Lung (tissue), 11 donors: ENCODE measurements at regions not wholly inside any gene's neighbourhood (a gene's known extent, or its start where the extent isn't known, plus 50 kb on each side); places are given as distances from the start of the nearest gene placed in this dataset.
A peak's percentile ranks its signal among the peaks of the same experiment; 100 is the strongest.
"Not testable (repeated sequence)": the region's sequence is repeated elsewhere in the genome, so short reads cannot be mapped to it uniquely, and the experiment has no call there.

Experiments used
- ATAC-seq: fragments of 200-7000 bp; cut with Tn5 transposase; one replicate; pipeline ENCODE4 v1.9.1; 2020; ENCODE audit warnings: moderate number of reproducible peaks; ENCODE audit not compliant: insufficient read depth, low FRiP score
- DNase-seq, 3 donors: peaks; one replicate each; pipeline ENCODE4 v3.0.0-alpha.2; 2013 to 2017
- H3K27ac ChIP-seq, 2 donors: one replicate each; pipeline ENCODE4 v1.5.1; 2013; ENCODE audit warnings: mild to moderate bottlenecking in 2 of 2, moderate library complexity in 2 of 2, control low read depth in 1 of 2, inconsistent platforms in 1 of 2, low read depth in 1 of 2, low read length in 1 of 2
- H3K27me3 ChIP-seq, 3 donors: one replicate each; pipeline ENCODE4 v1.5.1; 2013; ENCODE audit warnings: low read length in 2 of 3; ENCODE audit not compliant: control insufficient read depth in 3 of 3, insufficient read depth in 3 of 3
- H3K36me3 ChIP-seq, 4 donors: one replicate each; pipeline ENCODE4 v1.5.1; 2013; ENCODE audit warnings: low read length in 4 of 4, mild to moderate bottlenecking in 1 of 4, moderate library complexity in 1 of 4; ENCODE audit not compliant: control insufficient read depth in 4 of 4, insufficient read depth in 4 of 4
- H3K4me1 ChIP-seq, 5 donors: one replicate each; pipeline ENCODE4 v1.5.1; 2013; ENCODE audit warnings: low read length in 5 of 5, mild to moderate bottlenecking in 2 of 5, moderate library complexity in 1 of 5; ENCODE audit not compliant: control insufficient read depth in 5 of 5, insufficient read depth in 5 of 5
- H3K4me3 ChIP-seq: one replicate; pipeline ENCODE4 v1.5.1; 2013; ENCODE audit warnings: mild to moderate bottlenecking, control low read depth, moderate library complexity
- H3K9ac ChIP-seq, 2 donors: one replicate each; pipeline ENCODE4 v1.5.1; 2013; ENCODE audit warnings: low read length in 2 of 2, control low read depth in 1 of 2; ENCODE audit not compliant: insufficient read depth in 1 of 2
- H3K9me3 ChIP-seq, 4 donors: one replicate each; pipeline ENCODE4 v1.5.1; 2013; ENCODE audit warnings: low read length in 3 of 4, mild to moderate bottlenecking in 1 of 4, moderate library complexity in 1 of 4; ENCODE audit not compliant: control insufficient read depth in 4 of 4, insufficient read depth in 3 of 4
- CTCF ChIP-seq: IDR thresholded peaks from 2 replicates; pipeline ENCODE4 v1.5.1; 2012; ENCODE audit warnings: mild to moderate bottlenecking; ENCODE audit errors: control extremely low read depth, extremely low read depth
- WGBS, 2 donors: extraction: QIAGEN DNeasy Blood & Tissue Kit; methylation state at CpG; one replicate each; pipeline ENCODE4 v1.1.7; 2013; 5-methylcytosine and 5-hydroxymethylcytosine counted together
- donor health status: control.
- donor health status: control.
- donor health status: Bipolar disorder and iron deficiency.
- donor health status: healthy.
- donor health status: DM: yes; HTN: yes; CAD: no.

GRCh38 chr9:32161720-32162119, 222.7 kb upstream of the ACO1 start:
- Histone ChIP-seq H3K9ac (no peak overlapping the region), H3K36me3 (no peaks in the 10 kb centered on the region), H3K4me1 (no peaks in the 10 kb centered on the region), H3K4me3 (no peak overlapping the region), H3K27ac (no peak overlapping the region), H3K27me3 (no peaks in the 10 kb centered on the region), H3K9me3 (no peaks in the 10 kb centered on the region)
- ATAC-seq (no peak), DNase-seq (no peak)
- no peak for TF ChIP-seq CTCF
- 45 to 61% methylated on average over 2 of the region's 2 CpGs for WGBS, 2 donors

- not testable (repeated sequence) for DNase-seq, H3K36me3 ChIP-seq, H3K4me3 ChIP-seq, H3K9me3 ChIP-seq, ATAC-seq, H3K27me3 ChIP-seq, H3K9ac ChIP-seq, H3K27ac ChIP-seq, H3K4me1 ChIP-seq
- 88% methylated on average over 8 of the region's 8 CpGs for WGBS, 2 donors
Measured at GRCh38 chr9:32166316-32166715, 218.1 kb upstream of the ACO1 start.

GRCh38 chr9:32171339-32171738, 213.1 kb upstream of the ACO1 start:
- Histone ChIP-seq H3K27ac (no peak overlapping the region), H3K9me3 (no peaks in the 10 kb centered on the region), H3K4me1 (peaks cover 0 to 15% (median 0%) of the 10 kb centered on the region in 5 donors), H3K36me3 (no peaks in the 10 kb centered on the region), H3K27me3 (no peaks in the 10 kb centered on the region), H3K4me3 (no peak overlapping the region), H3K9ac (no peak overlapping the region)
- 41 to 78% methylated on average over 3 of the region's 3 CpGs for WGBS, 2 donors
- DNase-seq = peak; percentile 44 to 68 (median 57)
- TF ChIP-seq CTCF = no peak
- no peak for ATAC-seq

GRCh38 chr9:32172256-32172655, 212.2 kb upstream of the ACO1 start:
- peaks cover 0 to 15% (median 0%) of the 10 kb centered on the region in 5 donors for H3K4me1 ChIP-seq
- DNase-seq (no peak), ATAC-seq (no peak)
- H3K27ac ChIP-seq = no peak overlapping the region
- H3K9me3 ChIP-seq = no peaks in the 10 kb centered on the region
- no peak overlapping the region for H3K4me3 ChIP-seq
- no peak overlapping the region for H3K9ac ChIP-seq
- H3K27me3 ChIP-seq = no peaks in the 10 kb centered on the region
- H3K36me3 ChIP-seq = no peaks in the 10 kb centered on the region
- no peak for TF ChIP-seq CTCF
